ENCODE measurements at regions not wholly inside any gene's neighbourhood (a gene's known extent, or its start where the extent isn't known, plus 50 kb on each side); places are given as distances from the start of the nearest gene placed in this dataset.

DNA sequence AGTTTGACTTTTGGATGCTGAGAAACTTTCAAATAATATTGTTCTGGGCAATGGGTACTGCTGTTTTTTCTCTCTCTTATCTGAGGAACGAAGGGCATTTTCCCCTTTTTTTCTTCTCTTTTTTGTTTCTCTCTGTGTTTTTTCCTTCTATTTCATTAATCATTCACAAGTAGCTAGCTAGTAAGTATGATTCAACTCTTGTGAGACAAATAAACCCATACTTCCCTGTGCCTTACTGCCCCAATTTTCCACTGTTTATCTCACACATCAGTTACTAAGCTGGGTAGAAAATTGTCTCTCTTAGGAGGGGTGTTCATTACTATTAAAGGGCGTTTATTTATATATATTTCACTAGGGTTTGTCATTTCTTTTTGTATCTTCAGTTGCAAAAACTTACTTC lies 437.6 kb downstream of the RERGL start:
- TF ChIP-seq, protein P1, sequence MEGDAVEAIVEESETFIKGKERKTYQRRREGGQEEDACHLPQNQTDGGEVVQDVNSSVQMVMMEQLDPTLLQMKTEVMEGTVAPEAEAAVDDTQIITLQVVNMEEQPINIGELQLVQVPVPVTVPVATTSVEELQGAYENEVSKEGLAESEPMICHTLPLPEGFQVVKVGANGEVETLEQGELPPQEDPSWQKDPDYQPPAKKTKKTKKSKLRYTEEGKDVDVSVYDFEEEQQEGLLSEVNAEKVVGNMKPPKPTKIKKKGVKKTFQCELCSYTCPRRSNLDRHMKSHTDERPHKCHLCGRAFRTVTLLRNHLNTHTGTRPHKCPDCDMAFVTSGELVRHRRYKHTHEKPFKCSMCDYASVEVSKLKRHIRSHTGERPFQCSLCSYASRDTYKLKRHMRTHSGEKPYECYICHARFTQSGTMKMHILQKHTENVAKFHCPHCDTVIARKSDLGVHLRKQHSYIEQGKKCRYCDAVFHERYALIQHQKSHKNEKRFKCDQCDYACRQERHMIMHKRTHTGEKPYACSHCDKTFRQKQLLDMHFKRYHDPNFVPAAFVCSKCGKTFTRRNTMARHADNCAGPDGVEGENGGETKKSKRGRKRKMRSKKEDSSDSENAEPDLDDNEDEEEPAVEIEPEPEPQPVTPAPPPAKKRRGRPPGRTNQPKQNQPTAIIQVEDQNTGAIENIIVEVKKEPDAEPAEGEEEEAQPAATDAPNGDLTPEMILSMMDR (IDR thresholded peaks at IDR 0.05): no peak
- no peak for TF ChIP-seq POLR2A (IDR thresholded peaks at IDR 0.05)

All from uterus (tissue), 2 donors.